ENCODE measurements at regions not wholly inside any gene's neighbourhood (a gene's known extent, or its start where the extent isn't known, plus 50 kb on each side); places are given as distances from the start of the nearest gene placed in this dataset.
"Not testable (repeated sequence)": the region's sequence is repeated elsewhere in the genome, so short reads cannot be mapped to it uniquely, and the experiment has no call there.

GRCh38 chr4:134072137-134072536 is 129.5 kb downstream of the PABPC4L start:
- FAIRE-seq (no peak), DNase-seq (ENCODE audit: low read depth) (no peak)
- Histone ChIP-seq H3K27me3 (ENCODE audit: insufficient read depth, low read length) (no peaks in the 10 kb centered on the region), H2AFZ (ENCODE audit: low read depth, low read length) (no peak overlapping the region), H3K4me1 (ENCODE audit: insufficient read depth, low read length) (no peaks in the 10 kb centered on the region), H3K79me2 (ENCODE audit: insufficient read depth, low read length) (no peaks in the 10 kb centered on the region), H3K4me2 (ENCODE audit: low read length) (no peak overlapping the region), H3K4me3 (ENCODE audit: insufficient read depth, low read depth, low read length) (no peak overlapping the region), H4K20me1 (ENCODE audit: insufficient read depth, low read length) (no peaks in the 10 kb centered on the region), H3K36me3 (ENCODE audit: insufficient read depth, low read length) (no peaks in the 10 kb centered on the region), H3K9me3 (ENCODE audit: insufficient read depth, low read depth, low read length) (no peaks in the 10 kb centered on the region), H3K27ac (ENCODE audit: low read depth, low read length) (no peak overlapping the region), H3K9ac (ENCODE audit: low read length) (no peak overlapping the region)
- TF ChIP-seq EZH2 (IDR thresholded peaks at IDR 0.05; ENCODE audit: insufficient read depth, low read length) (no peak), CTCF (IDR thresholded peaks at IDR 0.05; ENCODE audit: insufficient read depth, low read depth, low read length) (no peak)
- Mint-ChIP-seq H3K4me3 (ENCODE audit: unreplicated experiment) (no peak overlapping the region), H3K27ac (ENCODE audit: unreplicated experiment) (no peak overlapping the region), H3K4me1 (ENCODE audit: low read depth, unreplicated experiment) (no peaks in the 10 kb centered on the region), H3K27me3 (ENCODE audit: low read depth, unreplicated experiment) (no peaks in the 10 kb centered on the region), H3K9me3 (ENCODE audit: unreplicated experiment) (no peaks in the 10 kb centered on the region), H3K36me3 (ENCODE audit: low read depth, unreplicated experiment) (no peaks in the 10 kb centered on the region)

- Mint-ChIP-seq H3K9me3 (ENCODE audit: unreplicated experiment) (no peaks in the 10 kb centered on the region), H3K4me3 (ENCODE audit: unreplicated experiment) (no peak overlapping the region), H3K27ac (ENCODE audit: unreplicated experiment) (no peak overlapping the region), H3K27me3 (ENCODE audit: low read depth, unreplicated experiment) (no peaks in the 10 kb centered on the region), H3K36me3 (ENCODE audit: low read depth, unreplicated experiment) (no peaks in the 10 kb centered on the region), H3K4me1 (ENCODE audit: low read depth, unreplicated experiment) (no peaks in the 10 kb centered on the region)
- H3K9ac ChIP-seq (ENCODE audit: low read length): no peak overlapping the region
- H3K27ac ChIP-seq (ENCODE audit: low read depth, low read length): no peak overlapping the region
- no peaks in the 10 kb centered on the region for H4K20me1 ChIP-seq (ENCODE audit: insufficient read depth, low read length)
- FAIRE-seq: no peak
- no peak overlapping the region for H2AFZ ChIP-seq (ENCODE audit: low read depth, low read length)
- H3K4me3 ChIP-seq (ENCODE audit: insufficient read depth, low read depth, low read length): no peak overlapping the region
- no peak for TF ChIP-seq CTCF (IDR thresholded peaks at IDR 0.05; ENCODE audit: insufficient read depth, low read depth, low read length)
- no peak for TF ChIP-seq EZH2 (IDR thresholded peaks at IDR 0.05; ENCODE audit: insufficient read depth, low read length)
- H3K9me3 ChIP-seq (ENCODE audit: insufficient read depth, low read depth, low read length): no peaks in the 10 kb centered on the region
- no peak overlapping the region for H3K4me2 ChIP-seq (ENCODE audit: low read length)
- no peaks in the 10 kb centered on the region for H3K27me3 ChIP-seq (ENCODE audit: insufficient read depth, low read length)
- no peak for DNase-seq (ENCODE audit: low read depth)
- no peaks in the 10 kb centered on the region for H3K36me3 ChIP-seq (ENCODE audit: insufficient read depth, low read length)
- H3K4me1 ChIP-seq (ENCODE audit: insufficient read depth, low read length): no peaks in the 10 kb centered on the region
- H3K79me2 ChIP-seq (ENCODE audit: insufficient read depth, low read length): no peaks in the 10 kb centered on the region
Observed at GRCh38 chr4:134070174-134070573, 131.4 kb downstream of the PABPC4L start.

- Histone ChIP-seq H3K9me3 (ENCODE audit: insufficient read depth, low read depth, low read length) (no peaks in the 10 kb centered on the region), H3K27me3 (ENCODE audit: insufficient read depth, low read length) (no peaks in the 10 kb centered on the region), H3K9ac (ENCODE audit: low read length) (no peak overlapping the region), H3K36me3 (ENCODE audit: insufficient read depth, low read length) (no peaks in the 10 kb centered on the region), H3K4me1 (ENCODE audit: insufficient read depth, low read length) (no peaks in the 10 kb centered on the region), H2AFZ (ENCODE audit: low read depth, low read length) (no peak overlapping the region), H3K4me3 (ENCODE audit: insufficient read depth, low read depth, low read length) (no peak overlapping the region), H3K79me2 (ENCODE audit: insufficient read depth, low read length) (no peaks in the 10 kb centered on the region), H3K27ac (ENCODE audit: low read depth, low read length) (no peak overlapping the region), H3K4me2 (ENCODE audit: low read length) (no peak overlapping the region), H4K20me1 (ENCODE audit: insufficient read depth, low read length) (no peaks in the 10 kb centered on the region)
- DNase-seq (ENCODE audit: low read depth) (no peak), FAIRE-seq (no peak)
- no peak overlapping the region for H3K4me3 Mint-ChIP-seq (ENCODE audit: unreplicated experiment)
- no peak overlapping the region for H3K27ac Mint-ChIP-seq (ENCODE audit: unreplicated experiment)
- H3K27me3 Mint-ChIP-seq (ENCODE audit: low read depth, unreplicated experiment): no peaks in the 10 kb centered on the region
- TF ChIP-seq CTCF (IDR thresholded peaks at IDR 0.05; ENCODE audit: insufficient read depth, low read depth, low read length) (no peak), EZH2 (IDR thresholded peaks at IDR 0.05; ENCODE audit: insufficient read depth, low read length) (no peak)
- no peaks in the 10 kb centered on the region for H3K36me3 Mint-ChIP-seq (ENCODE audit: low read depth, unreplicated experiment)
- no peaks in the 10 kb centered on the region for H3K9me3 Mint-ChIP-seq (ENCODE audit: unreplicated experiment)
- no peaks in the 10 kb centered on the region for H3K4me1 Mint-ChIP-seq (ENCODE audit: low read depth, unreplicated experiment)
Observed at GRCh38 chr4:134057356-134057755, 144.2 kb downstream of the PABPC4L start.

GRCh38 chr4:134046221-134046620 is 155.4 kb downstream of the PABPC4L start:
- not testable (repeated sequence) for DNase-seq (ENCODE audit: low read depth); FAIRE-seq

More at GRCh38 chr4:134046221-134046620, 155.4 kb downstream of the PABPC4L start:
- H3K4me3 Mint-ChIP-seq (ENCODE audit: unreplicated experiment); H3K27me3 Mint-ChIP-seq (ENCODE audit: low read depth, unreplicated experiment); H4K20me1 ChIP-seq (ENCODE audit: insufficient read depth, low read length); H3K36me3 Mint-ChIP-seq (ENCODE audit: low read depth, unreplicated experiment); H2AFZ ChIP-seq (ENCODE audit: low read depth, low read length); H3K9ac ChIP-seq (ENCODE audit: low read length); H3K36me3 ChIP-seq (ENCODE audit: insufficient read depth, low read length); H3K4me1 Mint-ChIP-seq (ENCODE audit: low read depth, unreplicated experiment); H3K9me3 ChIP-seq (ENCODE audit: insufficient read depth, low read depth, low read length); H3K27ac ChIP-seq (ENCODE audit: low read depth, low read length); H3K9me3 Mint-ChIP-seq (ENCODE audit: unreplicated experiment); H3K27ac Mint-ChIP-seq (ENCODE audit: unreplicated experiment); H3K4me2 ChIP-seq (ENCODE audit: low read length); H3K4me3 ChIP-seq (ENCODE audit: insufficient read depth, low read depth, low read length); H3K79me2 ChIP-seq (ENCODE audit: insufficient read depth, low read length); H3K4me1 ChIP-seq (ENCODE audit: insufficient read depth, low read length); H3K27me3 ChIP-seq (ENCODE audit: insufficient read depth, low read length): not testable (repeated sequence)
